NCI-H2029 treated with DMSO at 0.1 percent for 48 hours (cell line): ENCODE measurements at regions not wholly inside any gene's neighbourhood (a gene's known extent, or its start where the extent isn't known, plus 50 kb on each side); places are given as distances from the start of the nearest gene placed in this dataset.
"Not testable (repeated sequence)": the region's sequence is repeated elsewhere in the genome, so short reads cannot be mapped to it uniquely, and the experiment has no call there.

Source experiments
- DNase-seq: peaks from one replicate; lab custom pipeline; 2025; lab: John Stamatoyannopoulos, UW

GRCh38 chr10:124324451-124324850 lies 94.3 kb downstream of the OAT start:
- DNase-seq = no peak

GRCh38 chr10:124323806-124324205 lies 94.9 kb downstream of the OAT start:
- no peak for DNase-seq

DNA sequence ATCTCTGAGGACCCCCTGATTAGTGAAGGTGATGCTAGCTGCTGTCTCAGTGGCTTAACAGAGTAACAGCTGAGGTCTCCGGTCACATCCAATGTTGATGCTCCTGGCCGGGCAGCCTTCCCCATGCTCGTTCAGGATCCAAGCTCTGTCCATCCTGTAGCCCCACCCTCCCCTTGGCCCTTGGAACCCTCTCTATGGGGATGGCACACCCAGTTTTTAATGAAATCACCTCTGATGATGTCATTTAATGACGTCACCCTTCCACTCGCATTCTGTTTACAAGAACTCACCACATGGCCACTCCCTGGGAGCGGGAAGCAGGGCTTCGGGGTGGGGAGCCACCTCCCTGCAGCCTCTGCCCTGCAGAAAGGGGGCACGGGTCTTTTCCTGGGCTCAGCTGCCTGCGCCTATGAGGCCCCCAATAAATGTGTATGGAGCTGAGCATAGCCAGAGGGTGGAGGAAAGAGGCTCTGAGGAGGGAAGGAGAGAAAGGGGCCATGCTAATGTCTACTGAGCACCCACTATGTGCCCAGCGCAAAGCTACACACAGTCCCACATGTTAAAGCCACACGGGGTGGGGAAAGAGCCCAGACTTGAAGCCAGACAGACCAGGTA lies 95.5 kb downstream of the OAT start:
- no peak for DNase-seq

DNA sequence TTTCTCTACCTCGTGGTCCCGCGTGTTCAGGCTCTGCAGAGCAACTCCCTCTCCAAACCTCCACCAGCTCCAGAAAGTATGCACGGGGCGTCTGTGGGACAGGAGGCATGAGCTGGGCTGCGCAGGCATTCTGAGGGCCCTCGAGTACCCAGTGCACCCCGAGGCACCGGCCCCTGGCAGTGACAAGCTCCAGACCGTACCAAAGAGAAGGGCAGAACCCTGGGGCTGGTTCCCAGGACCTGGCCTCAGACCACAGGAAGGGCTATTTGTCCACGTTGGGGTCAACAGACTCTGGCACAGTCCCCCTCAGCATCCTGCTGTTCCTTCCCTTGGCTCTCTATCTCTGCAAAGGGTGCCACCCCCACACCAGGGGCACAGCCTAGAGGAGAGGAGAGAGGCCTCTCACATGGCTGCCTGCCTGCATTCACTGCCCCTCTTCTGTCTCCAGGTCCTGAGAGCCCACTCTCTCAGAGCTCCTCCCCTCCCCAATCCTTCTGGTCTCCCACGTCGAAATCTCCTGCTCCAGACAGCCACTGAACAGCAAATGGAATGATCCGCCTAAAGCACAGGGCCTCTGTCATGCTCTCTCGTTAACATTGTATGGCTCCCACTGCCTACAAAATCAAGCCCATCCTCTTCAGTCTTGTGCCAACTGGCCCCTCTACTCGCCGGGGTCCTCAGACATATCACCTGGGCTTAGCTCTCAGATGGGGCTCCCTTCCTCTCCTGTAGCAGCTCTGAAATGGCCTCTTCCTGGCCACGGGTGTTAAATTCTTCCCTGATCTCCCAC lies 96.3 kb downstream of the OAT start:
- DNase-seq = no peak

DNA sequence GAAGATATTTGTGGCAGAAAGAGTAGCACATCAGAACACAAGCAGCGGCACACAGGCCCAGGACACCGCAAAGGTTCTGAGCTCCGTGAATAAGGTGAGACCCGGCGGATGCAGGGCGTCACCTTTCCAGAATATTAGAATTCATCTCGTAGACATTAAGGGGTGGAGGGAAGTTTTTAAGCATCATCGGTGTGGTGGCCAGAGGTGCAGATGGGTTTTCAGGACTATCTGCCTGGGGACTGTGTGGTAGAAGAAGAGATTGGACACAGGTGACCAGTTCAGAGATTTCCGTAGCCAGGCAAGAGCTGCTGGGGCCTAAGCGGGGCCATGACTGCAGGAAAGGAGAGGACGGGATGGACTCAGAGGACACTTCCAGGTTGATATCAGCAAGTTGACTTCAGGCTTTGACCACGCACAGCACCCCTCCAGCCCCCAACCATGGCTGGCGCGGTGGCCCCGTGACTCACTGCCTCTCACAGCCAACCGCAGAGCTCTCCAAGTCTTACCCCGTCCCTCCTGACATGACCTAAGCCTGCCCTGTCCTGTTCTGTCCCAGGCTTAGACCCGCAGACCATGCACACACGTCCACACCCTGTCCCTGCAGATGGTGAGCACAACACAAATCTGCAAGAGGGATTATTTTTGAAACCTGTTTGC lies 97.2 kb downstream of the OAT start:
- DNase-seq = no peak

DNA sequence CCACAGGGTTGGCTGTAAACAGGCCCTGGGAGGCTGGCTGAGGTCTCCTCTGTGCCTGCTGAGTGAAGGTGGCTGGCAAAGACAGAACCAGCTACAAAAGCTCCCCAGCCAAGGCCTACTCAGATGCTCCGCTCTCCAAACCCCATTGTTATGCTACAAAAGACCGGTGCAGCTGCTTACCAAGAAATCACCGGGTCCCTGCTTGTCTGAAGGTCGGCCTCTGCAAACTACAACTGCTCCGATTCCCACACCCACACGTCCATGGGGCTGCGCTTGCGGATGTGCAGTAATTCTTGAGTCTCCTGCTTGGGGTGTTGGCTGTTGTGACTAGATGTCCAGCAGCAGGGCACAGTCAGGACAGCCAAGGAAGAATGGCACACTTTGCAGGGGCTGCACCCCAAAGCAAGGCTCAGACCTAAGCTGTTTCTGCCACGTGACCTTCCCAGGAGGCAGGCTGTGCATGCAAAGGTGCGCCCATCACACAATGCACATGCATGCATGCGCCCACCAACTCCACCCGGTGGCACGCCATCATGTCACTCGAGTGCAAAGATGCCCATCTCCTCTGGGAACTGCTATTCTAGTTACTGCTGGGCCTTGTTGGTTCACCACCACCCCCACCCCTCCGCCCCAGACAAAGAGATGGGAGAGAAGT lies 97.8 kb downstream of the OAT start:
- DNase-seq = no peak

- no peak for DNase-seq
Observed at GRCh38 chr10:124319926-124320391, 98.8 kb downstream of the OAT start.

- not testable (repeated sequence) for DNase-seq
Observed at GRCh38 chr10:124319520-124319919, 99.2 kb downstream of the OAT start.

DNA sequence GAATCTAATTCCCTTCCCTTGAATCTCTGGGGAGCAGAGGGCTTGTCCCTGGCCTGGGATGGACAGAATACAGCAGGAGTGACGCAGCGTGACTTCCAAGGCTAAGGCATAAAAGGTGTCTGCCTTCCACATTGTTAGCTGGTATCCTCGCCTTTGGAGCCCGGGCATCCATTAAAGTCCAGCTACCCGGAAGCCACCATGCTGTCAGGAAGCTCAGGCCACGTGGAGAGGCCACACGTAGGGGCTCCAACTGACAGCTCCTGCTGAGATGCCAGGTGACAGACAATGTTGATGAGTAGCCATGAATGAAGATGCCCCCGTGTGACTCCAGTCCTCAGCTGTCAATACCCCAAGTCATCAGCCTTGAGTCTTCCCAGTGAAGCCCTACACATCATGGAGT lies 99.9 kb downstream of the OAT start:
- DNase-seq = no peak

DNA sequence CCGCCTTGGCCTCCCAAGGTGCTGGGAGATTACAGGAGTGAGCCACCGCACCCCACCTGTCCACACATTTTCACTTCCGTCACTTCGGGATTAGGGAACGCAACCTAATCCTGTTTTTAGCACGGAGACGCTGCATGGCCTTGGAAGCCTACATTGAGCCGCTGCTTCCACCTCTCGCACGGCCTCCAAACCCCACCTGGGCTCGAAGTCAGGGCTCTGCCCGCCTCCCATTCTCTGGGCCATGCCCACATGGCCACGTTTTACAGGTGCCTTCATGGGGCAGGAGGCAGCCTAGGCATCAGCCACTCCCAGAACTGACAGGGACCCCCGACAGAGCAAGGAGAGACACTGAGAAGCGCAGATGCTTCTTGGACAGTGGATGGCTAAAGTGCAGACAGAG lies 100.6 kb downstream of the OAT start:
- DNase-seq = no peak

- no peak for DNase-seq
Observed at GRCh38 chr10:124316326-124316725, 102.4 kb downstream of the OAT start.

DNA sequence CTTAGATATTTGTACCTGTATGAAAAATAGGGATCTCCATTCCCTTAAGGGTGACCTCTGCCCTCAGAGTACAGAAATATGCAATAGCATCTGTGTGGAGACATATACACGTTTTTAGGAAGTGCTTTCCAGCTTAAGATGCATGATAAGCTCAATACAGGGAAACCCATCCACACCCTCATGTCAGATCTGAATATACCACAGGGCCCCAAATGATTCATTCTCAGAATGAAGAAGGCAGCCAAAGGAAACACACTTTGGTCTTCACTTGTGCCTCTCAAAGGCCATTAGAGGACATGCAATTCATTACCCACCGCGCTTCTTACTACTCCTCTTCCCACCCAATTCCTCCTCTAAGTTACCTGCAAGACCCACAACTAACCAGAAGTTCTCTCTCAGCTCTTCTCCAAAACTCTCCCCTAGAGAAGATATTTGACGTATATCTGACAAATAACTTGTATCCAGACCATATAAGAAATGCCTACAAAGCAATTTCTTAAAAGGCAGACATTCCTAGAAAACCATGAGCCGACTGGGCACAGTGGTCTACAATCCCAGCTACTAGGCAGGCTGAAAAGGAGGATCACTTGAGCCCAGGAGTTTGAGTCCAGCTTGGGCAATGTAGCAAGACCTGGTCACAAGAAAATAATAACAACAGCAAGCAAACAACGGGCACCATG lies 103.0 kb downstream of the OAT start:
- no peak for DNase-seq

DNA sequence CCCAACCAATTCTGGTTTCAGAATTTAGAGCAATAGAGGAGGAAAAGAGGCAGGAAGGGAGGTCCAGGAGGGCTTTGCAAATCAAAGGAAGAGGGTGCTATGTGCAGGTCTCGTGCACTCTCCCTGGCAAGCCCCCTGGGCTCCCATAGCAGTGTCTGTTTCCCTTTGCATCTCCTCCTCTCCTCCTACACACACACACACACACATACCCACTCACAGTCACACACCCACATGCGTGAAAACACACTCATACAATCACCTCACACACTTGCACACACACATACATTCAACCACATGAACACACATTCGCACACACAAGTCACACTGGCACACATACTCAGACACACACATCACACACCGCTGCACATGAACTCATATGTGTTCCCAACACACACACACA lies 105.3 kb downstream of the OAT start:
- no peak for DNase-seq

DNA sequence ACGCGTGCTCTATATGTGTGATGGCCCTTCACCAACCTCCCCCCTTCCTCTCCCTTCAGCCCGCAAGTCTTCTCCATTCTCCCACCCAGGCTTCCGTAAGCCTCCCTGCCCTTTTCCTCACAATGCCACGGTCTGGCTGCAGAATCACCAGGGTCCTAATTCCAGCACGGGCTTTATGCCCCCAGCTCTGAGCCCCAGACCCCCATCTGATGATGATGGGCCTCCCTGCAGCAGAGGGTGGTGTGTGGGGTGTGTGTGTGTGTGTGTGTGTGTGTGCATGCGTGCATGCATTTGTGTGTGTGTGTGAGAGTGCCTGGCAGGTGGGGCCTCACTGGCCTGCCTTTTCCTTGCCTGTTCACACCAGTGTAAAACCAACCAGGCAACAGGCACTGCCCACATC lies 109.9 kb downstream of the OAT start:
- DNase-seq = no peak

- DNase-seq = no peak
Observed at GRCh38 chr10:124308056-124308645, 110.6 kb downstream of the OAT start.

DNA sequence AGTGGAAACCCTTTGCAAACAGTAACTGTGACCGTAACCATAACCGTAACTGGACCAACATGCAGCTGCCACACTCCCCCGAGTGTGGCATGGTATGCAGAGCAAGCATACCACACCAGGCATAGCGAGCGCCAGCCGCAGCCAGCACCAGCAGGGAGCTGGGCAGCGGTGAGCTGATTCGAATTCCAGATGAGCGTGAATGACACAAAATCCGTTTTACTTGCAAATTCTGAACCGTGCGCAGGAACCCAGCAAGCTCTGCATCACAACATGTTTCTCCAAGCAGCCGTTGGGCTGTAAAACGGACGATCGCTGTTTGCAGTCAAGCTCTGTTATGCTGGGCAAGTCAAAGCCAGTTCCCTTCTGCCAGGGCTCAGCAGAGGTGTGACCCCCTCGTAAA lies 111.1 kb downstream of the OAT start:
- DNase-seq = no peak

DNA sequence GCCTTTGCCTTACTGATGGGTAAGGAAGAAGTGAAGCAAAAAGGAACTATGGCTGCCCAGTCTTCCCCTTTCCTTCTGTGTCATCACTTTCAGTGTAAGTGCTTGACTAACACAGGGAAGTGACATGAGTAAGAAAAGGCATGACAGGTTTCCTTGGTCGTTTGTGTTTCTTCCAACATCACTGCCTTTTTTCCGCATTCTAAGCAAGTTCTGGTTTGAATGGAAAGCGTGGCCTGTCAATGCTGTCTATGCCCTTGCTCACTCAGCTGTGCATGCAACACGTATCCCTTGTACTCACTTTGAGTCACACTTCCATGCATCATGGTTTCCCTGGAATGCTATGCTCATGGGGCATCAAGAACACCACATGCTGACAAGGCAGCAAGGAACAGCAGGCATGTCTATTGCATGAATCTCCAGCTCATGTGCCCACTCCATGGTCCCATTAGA lies 111.8 kb downstream of the OAT start:
- no peak for DNase-seq

GRCh38 chr10:124306520-124306919 lies 112.2 kb downstream of the OAT start:
- no peak for DNase-seq

- DNase-seq = no peak
Observed at GRCh38 chr10:124305984-124306383, 112.7 kb downstream of the OAT start.

DNA sequence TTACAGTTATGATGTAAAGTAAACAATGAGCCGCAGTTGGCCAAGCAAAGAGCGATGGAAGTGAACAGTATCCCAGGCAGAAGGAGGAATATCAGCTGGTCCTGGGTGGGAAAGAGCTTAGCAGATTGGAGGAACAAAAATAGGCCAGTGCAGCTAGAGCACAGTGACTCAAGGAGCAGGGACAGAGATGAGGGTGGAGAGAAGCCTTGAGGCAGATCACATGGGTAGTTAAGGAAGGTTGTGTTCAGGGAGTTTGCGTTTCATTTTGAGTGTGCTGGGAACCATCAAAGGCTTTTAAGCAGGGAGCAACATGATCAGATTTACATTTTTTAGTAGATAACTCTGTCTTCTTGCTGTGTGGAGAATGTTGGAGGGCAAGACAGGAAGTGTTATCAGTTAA lies 113.6 kb downstream of the OAT start:
- DNase-seq = no peak

GRCh38 chr10:124303662-124304418 lies 114.9 kb downstream of the OAT start:
- no peak for DNase-seq
